ENCODE measurements at regions not wholly inside any gene's neighbourhood (a gene's known extent, or its start where the extent isn't known, plus 50 kb on each side); places are given as distances from the start of the nearest gene placed in this dataset.

GRCh38 chr4:13263967-13264525 is 220.1 kb downstream of the RAB28 start:
- TF ChIP-seq CTCF (IDR thresholded peaks at IDR 0.05) (no peak), ZFX (IDR thresholded peaks at IDR 0.05; ENCODE audit: borderline replicate concordance) (no peak)
